ENCODE measurements at regions not wholly inside any gene's neighbourhood (a gene's known extent, or its start where the extent isn't known, plus 50 kb on each side); places are given as distances from the start of the nearest gene placed in this dataset.

GRCh38 chrX:80267790-80268189 lies 152.5 kb upstream of the TENT5D start:
- intact Hi-C loops (cut with DNase I), result no loop called here
- DNase-seq (no peak), ATAC-seq (ENCODE audit: low FRiP score) (no peak)
- 14 to 17% methylated on average over 1 of the region's 1 CpG for WGBS, 2 donors
- Histone ChIP-seq H3K27me3 (ENCODE audit: control insufficient read depth in 1 of 2, insufficient read depth in 2 of 2, low read length in 1 of 2) (no peaks in the 10 kb centered on the region), H3K36me3 (ENCODE audit: control insufficient read depth in 1 of 2, insufficient read depth in 2 of 2, low read length in 1 of 2) (no peaks in the 10 kb centered on the region), H3K27ac (ENCODE audit: low read depth in 1 of 2, low read length in 2 of 2) (no peak overlapping the region), H3K4me1 (ENCODE audit: control insufficient read depth in 1 of 2, insufficient read depth in 2 of 2, low read length in 2 of 2) (no peaks in the 10 kb centered on the region), H3K4me3 (ENCODE audit: low read length in 2 of 2) (no peak overlapping the region), H3K9me3 (ENCODE audit: control insufficient read depth, low read length) (no peaks in the 10 kb centered on the region)

- no peak overlapping the region for H3K27ac ChIP-seq (ENCODE audit: low read depth in 1 of 2, low read length in 2 of 2)
- intact Hi-C loops (cut with DNase I), result no loop called here
Measured at GRCh38 chrX:80282535-80282934, 137.7 kb upstream of the TENT5D start.

GRCh38 chrX:80285131-80285773 lies 135.0 kb upstream of the TENT5D start:
- H3K4me3 ChIP-seq (ENCODE audit: low read length in 2 of 2), result no peak overlapping the region
- ATAC-seq (ENCODE audit: low FRiP score) (no peak), DNase-seq (no peak)
- H3K27me3 ChIP-seq (ENCODE audit: control insufficient read depth in 1 of 2, insufficient read depth in 2 of 2, low read length in 1 of 2), result no peaks in the 10 kb centered on the region
- WGBS, 2 donors, result 59 to 60% methylated on average over 3 of the region's 3 CpGs
- no peaks in the 10 kb centered on the region for H3K4me1 ChIP-seq (ENCODE audit: control insufficient read depth in 1 of 2, insufficient read depth in 2 of 2, low read length in 2 of 2)
- H3K9me3 ChIP-seq (ENCODE audit: control insufficient read depth, low read length), result no peaks in the 10 kb centered on the region
- H3K27ac ChIP-seq (ENCODE audit: low read depth in 1 of 2, low read length in 2 of 2), result no peak overlapping the region
- intact Hi-C loops (cut with DNase I), result no loop called here
- no peaks in the 10 kb centered on the region for H3K36me3 ChIP-seq (ENCODE audit: control insufficient read depth in 1 of 2, insufficient read depth in 2 of 2, low read length in 1 of 2)

More at GRCh38 chrX:80282535-80282934, 137.7 kb upstream of the TENT5D start:
- Histone ChIP-seq H3K36me3 (ENCODE audit: control insufficient read depth in 1 of 2, insufficient read depth in 2 of 2, low read length in 1 of 2) (no peaks in the 10 kb centered on the region), H3K4me3 (ENCODE audit: low read length in 2 of 2) (no peak overlapping the region), H3K9me3 (ENCODE audit: control insufficient read depth, low read length) (no peaks in the 10 kb centered on the region), H3K4me1 (ENCODE audit: control insufficient read depth in 1 of 2, insufficient read depth in 2 of 2, low read length in 2 of 2) (no peaks in the 10 kb centered on the region), H3K27me3 (ENCODE audit: control insufficient read depth in 1 of 2, insufficient read depth in 2 of 2, low read length in 1 of 2) (no peaks in the 10 kb centered on the region)
- WGBS, 2 donors, result 42 to 46% methylated on average over 2 of the region's 2 CpGs
- ATAC-seq (ENCODE audit: low FRiP score) (no peak), DNase-seq (no peak)

GRCh38 chrX:80290834-80291233 lies 129.4 kb upstream of the TENT5D start:
- H3K4me1 ChIP-seq (ENCODE audit: control insufficient read depth in 1 of 2, insufficient read depth in 2 of 2, low read length in 2 of 2), result no peaks in the 10 kb centered on the region
- no peak for DNase-seq
- H3K9me3 ChIP-seq (ENCODE audit: control insufficient read depth, low read length), result no peaks in the 10 kb centered on the region
- no peak for ATAC-seq (ENCODE audit: low FRiP score)
- no peaks in the 10 kb centered on the region for H3K36me3 ChIP-seq (ENCODE audit: control insufficient read depth in 1 of 2, insufficient read depth in 2 of 2, low read length in 1 of 2)
- no peaks in the 10 kb centered on the region for H3K27me3 ChIP-seq (ENCODE audit: control insufficient read depth in 1 of 2, insufficient read depth in 2 of 2, low read length in 1 of 2)
- intact Hi-C loops (cut with DNase I), result no loop called here
- H3K27ac ChIP-seq (ENCODE audit: low read depth in 1 of 2, low read length in 2 of 2), result no peak overlapping the region
- H3K4me3 ChIP-seq (ENCODE audit: low read length in 2 of 2), result no peak overlapping the region

GRCh38 chrX:80293354-80293753 lies 126.9 kb upstream of the TENT5D start:
- no peaks in the 10 kb centered on the region for H3K9me3 ChIP-seq (ENCODE audit: control insufficient read depth, low read length)
- H3K27me3 ChIP-seq (ENCODE audit: control insufficient read depth in 1 of 2, insufficient read depth in 2 of 2, low read length in 1 of 2), result no peaks in the 10 kb centered on the region
- ATAC-seq (ENCODE audit: low FRiP score), result no peak
- no peaks in the 10 kb centered on the region for H3K36me3 ChIP-seq (ENCODE audit: control insufficient read depth in 1 of 2, insufficient read depth in 2 of 2, low read length in 1 of 2)
- no peak overlapping the region for H3K4me3 ChIP-seq (ENCODE audit: low read length in 2 of 2)
- 86 to 91% methylated on average over 1 of the region's 1 CpG for WGBS, 2 donors
- H3K27ac ChIP-seq (ENCODE audit: low read depth in 1 of 2, low read length in 2 of 2), result no peak overlapping the region
- H3K4me1 ChIP-seq (ENCODE audit: control insufficient read depth in 1 of 2, insufficient read depth in 2 of 2, low read length in 2 of 2), result no peaks in the 10 kb centered on the region
- intact Hi-C loops (cut with DNase I), result no loop called here
- no peak for DNase-seq

GRCh38 chrX:80306007-80306406 lies 114.2 kb upstream of the TENT5D start:
- H3K4me3 ChIP-seq (ENCODE audit: low read length in 2 of 2), result no peak overlapping the region
- no peaks in the 10 kb centered on the region for H3K4me1 ChIP-seq (ENCODE audit: control insufficient read depth in 1 of 2, insufficient read depth in 2 of 2, low read length in 2 of 2)
- ATAC-seq (ENCODE audit: low FRiP score) (no peak), DNase-seq (no peak)
- 65 to 75% methylated on average over 1 of the region's 1 CpG for WGBS, 2 donors
- H3K27ac ChIP-seq (ENCODE audit: low read depth in 1 of 2, low read length in 2 of 2), result no peak overlapping the region
- no peaks in the 10 kb centered on the region for H3K27me3 ChIP-seq (ENCODE audit: control insufficient read depth in 1 of 2, insufficient read depth in 2 of 2, low read length in 1 of 2)
- H3K36me3 ChIP-seq (ENCODE audit: control insufficient read depth in 1 of 2, insufficient read depth in 2 of 2, low read length in 1 of 2), result no peaks in the 10 kb centered on the region
- H3K9me3 ChIP-seq (ENCODE audit: control insufficient read depth, low read length), result no peaks in the 10 kb centered on the region
- intact Hi-C loops (cut with DNase I), result no loop called here

GRCh38 chrX:80312448-80312847 lies 107.8 kb upstream of the TENT5D start:
- intact Hi-C loops (cut with DNase I), result no loop called here
- WGBS, 2 donors, result 47 to 83% methylated on average over 3 of the region's 3 CpGs
- ATAC-seq (ENCODE audit: low FRiP score) (no peak), DNase-seq (no peak)
- Histone ChIP-seq H3K27me3 (ENCODE audit: control insufficient read depth in 1 of 2, insufficient read depth in 2 of 2, low read length in 1 of 2) (no peaks in the 10 kb centered on the region), H3K4me1 (ENCODE audit: control insufficient read depth in 1 of 2, insufficient read depth in 2 of 2, low read length in 2 of 2) (no peaks in the 10 kb centered on the region), H3K9me3 (ENCODE audit: control insufficient read depth, low read length) (no peaks in the 10 kb centered on the region), H3K27ac (ENCODE audit: low read depth in 1 of 2, low read length in 2 of 2) (no peak overlapping the region), H3K36me3 (ENCODE audit: control insufficient read depth in 1 of 2, insufficient read depth in 2 of 2, low read length in 1 of 2) (no peaks in the 10 kb centered on the region), H3K4me3 (ENCODE audit: low read length in 2 of 2) (no peak overlapping the region)

GRCh38 chrX:80316526-80316925 lies 103.7 kb upstream of the TENT5D start:
- peaks cover 2% of the 10 kb centered on the region for H3K9me3 ChIP-seq (ENCODE audit: control insufficient read depth, low read length)
- no peak overlapping the region for H3K4me3 ChIP-seq (ENCODE audit: low read length in 2 of 2)
- no peak overlapping the region for H3K27ac ChIP-seq (ENCODE audit: low read depth in 1 of 2, low read length in 2 of 2)
- H3K36me3 ChIP-seq (ENCODE audit: control insufficient read depth in 1 of 2, insufficient read depth in 2 of 2, low read length in 1 of 2), result no peaks in the 10 kb centered on the region
- intact Hi-C loops (cut with DNase I), result no loop called here
- no peaks in the 10 kb centered on the region for H3K4me1 ChIP-seq (ENCODE audit: control insufficient read depth in 1 of 2, insufficient read depth in 2 of 2, low read length in 2 of 2)
- ATAC-seq (ENCODE audit: low FRiP score) (no peak), DNase-seq (no peak)
- no peaks in the 10 kb centered on the region for H3K27me3 ChIP-seq (ENCODE audit: control insufficient read depth in 1 of 2, insufficient read depth in 2 of 2, low read length in 1 of 2)
- WGBS, 2 donors, result 54 to 74% methylated on average over 1 of the region's 1 CpG

- peaks cover 2% of the 10 kb centered on the region for H3K9me3 ChIP-seq (ENCODE audit: control insufficient read depth, low read length)
- H3K36me3 ChIP-seq (ENCODE audit: control insufficient read depth in 1 of 2, insufficient read depth in 2 of 2, low read length in 1 of 2), result no peaks in the 10 kb centered on the region
- intact Hi-C loops (cut with DNase I), result no loop called here
- H3K27ac ChIP-seq (ENCODE audit: low read depth in 1 of 2, low read length in 2 of 2), result no peak overlapping the region
- H3K4me1 ChIP-seq (ENCODE audit: control insufficient read depth in 1 of 2, insufficient read depth in 2 of 2, low read length in 2 of 2), result no peaks in the 10 kb centered on the region
- H3K27me3 ChIP-seq (ENCODE audit: control insufficient read depth in 1 of 2, insufficient read depth in 2 of 2, low read length in 1 of 2), result no peaks in the 10 kb centered on the region
- 86 to 89% methylated on average over 2 of the region's 2 CpGs for WGBS, 2 donors
- no peak overlapping the region for H3K4me3 ChIP-seq (ENCODE audit: low read length in 2 of 2)
- DNase-seq (no peak), ATAC-seq (ENCODE audit: low FRiP score) (no peak)
Measured at GRCh38 chrX:80317646-80318045, 102.6 kb upstream of the TENT5D start.

All from aorta (tissue), 5 donors.